ENCODE measurements at regions not wholly inside any gene's neighbourhood (a gene's known extent, or its start where the extent isn't known, plus 50 kb on each side); places are given as distances from the start of the nearest gene placed in this dataset.

GRCh38 chr5:58074222-58074621 lies 385.7 kb downstream of the PLK2 start:
- no peak for TF ChIP-seq MYC (IDR thresholded peaks at IDR 0.05; ENCODE audit: low read depth, low read length)
- TF ChIP-seq POLR2A (IDR thresholded peaks at IDR 0.05; ENCODE audit: extremely low read depth, insufficient read length) = no peak
